HCT116 (cell line): ENCODE measurements at regions not wholly inside any gene's neighbourhood (a gene's known extent, or its start where the extent isn't known, plus 50 kb on each side); places are given as distances from the start of the nearest gene placed in this dataset.

Source experiments
- ATF3 ChIP-seq: IDR thresholded peaks from 2 replicates; pipeline ENCODE4 v1.6.1; 2012
- CEBPB ChIP-seq: IDR thresholded peaks from 2 replicates; pipeline ENCODE4 v1.6.1; 2012; ENCODE audit warnings: low read depth
- CTCF ChIP-seq, 3 experiments: fragments of 200-600 bp in 1 of 3; sonication (generic) in 1 of 3; IDR thresholded peaks in 2 of 3; conservative IDR thresholded peaks in 1 of 3; 2 replicates each; pipeline ENCODE4 v1.5.1; 2012 to 2017; ENCODE audit warnings: low read depth in 2 of 3, low read length in 2 of 3, antibody characterized with exemption in 1 of 3, borderline replicate concordance in 1 of 3, control low read depth in 1 of 3, mild to moderate bottlenecking in 1 of 3, mixed read lengths in 1 of 3, mixed run types in 1 of 3, moderate library complexity in 1 of 3; ENCODE audit not compliant: insufficient read depth in 1 of 3
- POLR2A ChIP-seq: IDR thresholded peaks from 2 replicates; pipeline ENCODE4 v1.7.0; 2011; ENCODE audit warnings: borderline replicate concordance; ENCODE audit not compliant: insufficient read depth, insufficient read length; ENCODE audit errors: extremely low read depth
- POLR2AphosphoS5 ChIP-seq: IDR thresholded peaks from 2 replicates; pipeline ENCODE4 v1.6.1; 2011; ENCODE audit warnings: mild to moderate bottlenecking, low read depth, low read length, moderate library complexity
- SP1 ChIP-seq: IDR thresholded peaks from 2 replicates; pipeline ENCODE4 v1.6.1; 2012; ENCODE audit warnings: low read depth

DNA sequence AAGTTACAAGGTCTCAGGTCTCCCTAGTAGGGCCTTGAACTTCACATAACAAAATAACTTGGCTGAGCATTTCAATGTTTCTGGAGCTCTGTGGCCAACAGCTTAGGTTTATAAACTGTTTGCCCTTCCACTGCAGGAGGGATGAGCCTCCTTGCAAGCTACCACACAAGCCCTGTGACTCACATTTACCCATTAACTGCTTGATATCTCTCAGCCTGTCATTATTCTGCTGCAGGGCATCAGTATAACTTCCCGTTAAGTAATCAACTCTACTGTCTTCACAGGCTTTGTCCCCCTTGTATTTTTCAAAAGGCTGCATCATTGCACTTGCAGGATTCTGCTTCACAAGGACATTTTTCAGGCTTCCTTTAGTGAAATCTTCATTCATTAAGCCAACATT, 151.7 kb upstream of the CXCL13 start:
- TF ChIP-seq POLR2A = no peak
- no peak for TF ChIP-seq CTCF (IDR thresholded peaks at IDR 0.05 in 2 of 3, conservative IDR thresholded peaks at IDR 0.05 in 1 of 3; ENCODE audit: borderline replicate concordance in 1 of 3, insufficient read depth in 1 of 3, low read depth in 2 of 3, low read length in 2 of 3)
- no peak for TF ChIP-seq CEBPB
- no peak for TF ChIP-seq SP1
- no peak for TF ChIP-seq ATF3
- no peak for TF ChIP-seq POLR2AphosphoS5
